A549 (cell line): ENCODE measurements at regions not wholly inside any gene's neighbourhood (a gene's known extent, or its start where the extent isn't known, plus 50 kb on each side); places are given as distances from the start of the nearest gene placed in this dataset.
"Not testable (repeated sequence)": the region's sequence is repeated elsewhere in the genome, so short reads cannot be mapped to it uniquely, and the experiment has no call there.

Source experiments
- ATAC-seq, 2 experiments: fragments of 200-7000 bp in 1 of 2; fragments of >200 bp in 1 of 2; cut with Nextera tagmentation in 1 of 2; cut with Tn5 transposase in 1 of 2; 3 replicates each; pipeline versions ENCODE4 v1.8.0 to v1.9.1; 2018 to 2020; ENCODE audit warnings: mild to moderate bottlenecking in 1 of 2, moderate library complexity in 1 of 2
- CTCF ChIA-PET: fragments of 300-600 bp; sonication (Branson Sonifier 250); formaldehyde crosslinking; extraction: SDS; loops from one replicate; lab custom pipeline; 2021; ENCODE audit warnings: antibody characterized with exemption, inconsistent platforms; lab: Yijun Ruan, JAX
- POLR2A ChIA-PET: fragments of 350-600 bp; formaldehyde crosslinking; extraction: SDS; loops from one replicate; lab custom pipeline; 2021; ENCODE audit warnings: antibody characterized with exemption, inconsistent platforms; lab: Yijun Ruan, JAX
- DNase-seq, 2 experiments: peaks; one replicate each; pipeline versions ENCODE4 v3.0.0 to v3.0.0-alpha.2; 2011 to 2016; ENCODE audit warnings: low read depth in 1 of 2, low spot score in 1 of 2
- FAIRE-seq: peaks from 2 replicates; lab custom pipeline; 2011; peaks lifted over from hg19 to GRCh38; lab: Jason Lieb, UNC
- H3K27ac ChIP-seq, 2 experiments: fragments of >200 bp; sonication (Bioruptor Twin); formaldehyde crosslinking; 3 replicates each; pipeline ENCODE4 v1.5.1; 2016 to 2017
- H3K4me1 ChIP-seq: fragments of >200 bp; sonication (Bioruptor Twin); formaldehyde crosslinking; 3 replicates; pipeline ENCODE4 v1.6.1; 2016
- H3K4me2 ChIP-seq: fragments of >200 bp; sonication (Bioruptor Twin); formaldehyde crosslinking; 3 replicates; pipeline ENCODE4 v1.6.1; 2016
- H3K4me3 ChIP-seq: fragments of >200 bp; sonication (Bioruptor Twin); formaldehyde crosslinking; 3 replicates; pipeline ENCODE4 v1.5.1; 2016
- H3K9me3 ChIP-seq: fragments of >200 bp; sonication (Bioruptor Twin); formaldehyde crosslinking; 3 replicates; pipeline ENCODE4 v1.6.1; 2016
- CBX8 ChIP-seq: fragments of 200-600 bp; sonication (generic); IDR thresholded peaks from 2 replicates; pipeline ENCODE4 v1.6.1; 2016
- CEBPB ChIP-seq, 2 experiments: fragments of >200 bp in 1 of 2; sonication (Bioruptor Twin) in 1 of 2; formaldehyde crosslinking in 1 of 2; IDR thresholded peaks; 2 replicates each; pipeline ENCODE4 v1.6.1; 2012 to 2016
- CHD2 ChIP-seq: fragments of 150-350 bp; IDR thresholded peaks from 2 replicates; pipeline ENCODE4 v1.6.1; 2014; ENCODE audit warnings: low read length; ENCODE audit not compliant: partially characterized antibody
- CHD4 ChIP-seq: fragments of 200-600 bp; sonication (generic); IDR thresholded peaks from 2 replicates; pipeline ENCODE4 v1.6.1; 2016; ENCODE audit warnings: antibody characterized with exemption, mild to moderate bottlenecking, borderline replicate concordance
- CTCF ChIP-seq: fragments of >200 bp; sonication (Bioruptor Twin); formaldehyde crosslinking; IDR thresholded peaks from 3 replicates; pipeline ENCODE4 v1.5.1; 2016
- ELK1 ChIP-seq: fragments of 150-350 bp; IDR thresholded peaks from 2 replicates; pipeline ENCODE4 v1.6.1; 2014; ENCODE audit warnings: low read depth, mild to moderate bottlenecking, low read length
- HES2 ChIP-seq: fragments of >200 bp; sonication (Bioruptor Twin); formaldehyde crosslinking; IDR thresholded peaks from 2 replicates; pipeline ENCODE4 v1.6.1; 2016
- HMGXB4 ChIP-seq: fragments of 250-450 bp; sonication (Bioruptor Pico); IDR thresholded peaks from 2 replicates; pipeline ENCODE4 v1.5.0; 2021; ENCODE audit warnings: mild to moderate bottlenecking, moderate library complexity, borderline replicate concordance
- HOXA7 ChIP-seq: fragments of 250-450 bp; sonication (Bioruptor Pico); IDR thresholded peaks from 2 replicates; pipeline ENCODE4 v1.5.0; 2020; ENCODE audit warnings: mild to moderate bottlenecking, moderate library complexity
- HOXB13 ChIP-seq: fragments of 250-450 bp; sonication (Bioruptor Pico); IDR thresholded peaks from 2 replicates; pipeline ENCODE4 v1.5.0; 2020; ENCODE audit warnings: low read depth, mild to moderate bottlenecking, moderate library complexity
- JUNB ChIP-seq: fragments of >200 bp; sonication (Bioruptor Twin); formaldehyde crosslinking; IDR thresholded peaks from 2 replicates; pipeline ENCODE4 v1.6.1; 2016
- NPAS2 ChIP-seq: fragments of 250-450 bp; sonication (Bioruptor Pico); IDR thresholded peaks from 2 replicates; pipeline ENCODE4 v1.8.0; 2022; ENCODE audit warnings: mild to moderate bottlenecking, moderate library complexity, borderline replicate concordance
- NR3C1 ChIP-seq: fragments of >200 bp; sonication (Bioruptor Twin); formaldehyde crosslinking; IDR thresholded peaks from 3 replicates; pipeline ENCODE4 v1.6.1; 2017
- PHF8 ChIP-seq: fragments of 200-600 bp; sonication (generic); IDR thresholded peaks from 2 replicates; pipeline ENCODE4 v1.6.1; 2016; ENCODE audit warnings: low read depth, mild to moderate bottlenecking, antibody characterized with exemption, moderate library complexity, borderline replicate concordance
- POLR2A ChIP-seq: IDR thresholded peaks from 2 replicates; pipeline ENCODE4 v1.6.1; 2012; ENCODE audit warnings: mild to moderate bottlenecking, low read length
- POLR2AphosphoS2 ChIP-seq: conservative IDR thresholded peaks from 2 replicates; pipeline ENCODE4 v1.6.1; 2012; ENCODE audit warnings: low read length, improper control_type of control experiment, inconsistent platforms
- REST ChIP-seq: fragments of 200-600 bp; sonication (generic); IDR thresholded peaks from 2 replicates; pipeline ENCODE4 v1.6.1; 2016; ENCODE audit warnings: antibody characterized with exemption, mild to moderate bottlenecking, moderate library complexity
- RFX5 ChIP-seq: fragments of 450-650 bp; IDR thresholded peaks from 2 replicates; pipeline ENCODE4 v1.7.1; 2014; ENCODE audit warnings: antibody characterized with exemption, mild to moderate bottlenecking, moderate library complexity
- SMC3 ChIP-seq: fragments of >200 bp; sonication (Bioruptor Twin); formaldehyde crosslinking; IDR thresholded peaks from 3 replicates; pipeline ENCODE4 v1.6.1; 2018; ENCODE audit warnings: inconsistent platforms
- SREBF2 ChIP-seq: fragments of 450-650 bp; IDR thresholded peaks from 2 replicates; pipeline ENCODE4 v1.6.1; 2014; ENCODE audit warnings: mild to moderate bottlenecking, moderate library complexity
- ZFP36 ChIP-seq: fragments of 450-650 bp; IDR thresholded peaks from 2 replicates; pipeline ENCODE4 v1.6.1; 2014; ENCODE audit warnings: borderline replicate concordance; ENCODE audit not compliant: partially characterized antibody
- WGBS: methylation state at CpG from one replicate; pipeline ENCODE4 v1.1.6; 2017; ENCODE audit errors: missing lambda C conversion rate; 5-methylcytosine and 5-hydroxymethylcytosine counted together

- Histone ChIP-seq H3K4me3 (no peak overlapping the region), H3K4me1 (peaks cover 5% of the 10 kb centered on the region; the same call in 2 of the 3 replicates), H3K9me3 (no peaks in the 10 kb centered on the region), H3K4me2 (no peak overlapping the region), H3K27ac (peak overlapping the region in 1 of 2 experiments; percentile 48; a peak in 2 of 6 replicates)
- TF ChIP-seq HOXB13 (CRISPR knock-in tag) (no peak), REST (no peak), CHD4 (no peak), NR3C1 (no peak), SREBF2 (no peak), SMC3 (no peak), CTCF (no peak), JUNB (no peak), ELK1 (no peak), HES2 (no peak), POLR2AphosphoS2 (no peak), PHF8 (no peak), ZFP36 (no peak), HMGXB4 (CRISPR knock-in tag) (no peak), CBX8 (no peak), RFX5 (no peak)
- FAIRE-seq (no peak), DNase-seq (no peak), ATAC-seq (no peak)
- ChIA-PET POLR2A (no interaction called here), CTCF (no interaction called here)
- WGBS: 95% methylated on average over 10 of the region's 10 CpGs
Observed at GRCh38 chr6:11404081-11404480, 133.5 kb upstream of the TMEM170B start.

GRCh38 chr6:11403035-11403601 lies 134.4 kb upstream of the TMEM170B start:
- no peak for TF ChIP-seq HOXA7 (CRISPR knock-in tag)
- no peak for TF ChIP-seq CHD2
- TF ChIP-seq POLR2A: no peak
- TF ChIP-seq CEBPB (IDR thresholded peaks at IDR 0.05): no peak
- TF ChIP-seq ELK1: no peak
- TF ChIP-seq NPAS2: no peak
- POLR2A ChIA-PET: no interaction called here
- Histone ChIP-seq H3K9me3 (no peaks in the 10 kb centered on the region), H3K27ac (peak overlapping the region in 1 of 2 experiments; percentile 48; a peak in 2 of 6 replicates), H3K4me3 (no peak overlapping the region), H3K4me1 (peaks cover 14% of the 10 kb centered on the region), H3K4me2 (no peak overlapping the region)
- no peak for DNase-seq
- FAIRE-seq: no peak
- WGBS: 96% methylated on average over 11 of the region's 11 CpGs
- no peak for ATAC-seq
- CTCF ChIA-PET: no interaction called here

GRCh38 chr6:11402581-11402980 lies 135.0 kb upstream of the TMEM170B start:
- H3K9me3 ChIP-seq, H3K4me3 ChIP-seq, H3K27ac ChIP-seq, ATAC-seq, DNase-seq, FAIRE-seq, POLR2A ChIA-PET, H3K4me2 ChIP-seq: not testable (repeated sequence)
- CTCF ChIA-PET: interaction anchor here (2.0 kb wide), 1 partner anchor 94 kb away, joined by 9 read pairs; no protein-coding TSS in a partner anchor
- WGBS: 97% methylated on average over 13 of the region's 36 CpGs
- peaks cover 17% of the 10 kb centered on the region for H3K4me1 ChIP-seq

GRCh38 chr6:11401954-11402353 lies 135.6 kb upstream of the TMEM170B start:
- H3K9me3 ChIP-seq, DNase-seq, FAIRE-seq, ATAC-seq, H3K27ac ChIP-seq, POLR2A ChIA-PET, H3K4me3 ChIP-seq, H3K4me2 ChIP-seq: not testable (repeated sequence)
- CTCF ChIA-PET: interaction anchor here (2.0 kb wide), 1 partner anchor 94 kb away, joined by 9 read pairs; no protein-coding TSS in a partner anchor
- WGBS: 84% methylated on average over 5 of the region's 5 CpGs
- peaks cover 17% of the 10 kb centered on the region for H3K4me1 ChIP-seq
